22Rv1 (cell line): ENCODE measurements at regions not wholly inside any gene's neighbourhood (a gene's known extent, or its start where the extent isn't known, plus 50 kb on each side); places are given as distances from the start of the nearest gene placed in this dataset.

Experiments
- H3K27ac ChIP-seq: fragments of 450-650 bp; 2 replicates; pipeline ENCODE4 v1.5.1; 2017
- CTCF ChIP-seq: fragments of 450-650 bp; IDR thresholded peaks from 2 replicates; pipeline ENCODE4 v1.5.1; 2017; ENCODE audit warnings: mild to moderate bottlenecking
- ZFX ChIP-seq: fragments of 450-650 bp; IDR thresholded peaks from 2 replicates; pipeline ENCODE4 v1.6.1; 2017; ENCODE audit warnings: antibody characterized with exemption, borderline replicate concordance

- H3K27ac ChIP-seq = no peak overlapping the region
- TF ChIP-seq ZFX (no peak), CTCF (no peak)
Observed at GRCh38 chr2:226183033-226183432, 616.6 kb downstream of the IRS1 start.

GRCh38 chr2:226181909-226182308 lies 617.7 kb downstream of the IRS1 start:
- no peak for TF ChIP-seq ZFX
- no peak for TF ChIP-seq CTCF
- H3K27ac ChIP-seq = no peak overlapping the region

- TF ChIP-seq CTCF (no peak), ZFX (no peak)
Observed at GRCh38 chr2:226180281-226180884, 619.2 kb downstream of the IRS1 start.

GRCh38 chr2:226179010-226179409 lies 620.6 kb downstream of the IRS1 start:
- TF ChIP-seq CTCF (no peak), ZFX (no peak)
- H3K27ac ChIP-seq = no peak overlapping the region

More at GRCh38 chr2:226180281-226180884, 619.2 kb downstream of the IRS1 start:
- no peak overlapping the region for H3K27ac ChIP-seq

- TF ChIP-seq ZFX (no peak), CTCF (no peak)
Observed at GRCh38 chr2:226176283-226176984, 623.2 kb downstream of the IRS1 start.

GRCh38 chr2:226174390-226174789 lies 625.2 kb downstream of the IRS1 start:
- H3K27ac ChIP-seq = no peak overlapping the region
- no peak for TF ChIP-seq ZFX
- no peak for TF ChIP-seq CTCF

More at GRCh38 chr2:226176283-226176984, 623.2 kb downstream of the IRS1 start:
- no peak overlapping the region for H3K27ac ChIP-seq

- TF ChIP-seq ZFX = no peak
- TF ChIP-seq CTCF = no peak
- H3K27ac ChIP-seq = no peak overlapping the region
Observed at GRCh38 chr2:226172939-226173338, 626.7 kb downstream of the IRS1 start.
